Mucosa of descending colon (tissue), 3 donors: ENCODE measurements at regions not wholly inside any gene's neighbourhood (a gene's known extent, or its start where the extent isn't known, plus 50 kb on each side); places are given as distances from the start of the nearest gene placed in this dataset.

Experiments
- ATAC-seq: fragments of 200-7000 bp; cut with Tn5 transposase; one replicate; pipeline ENCODE4 v1.9.1; 2020; ENCODE audit warnings: mild to moderate bottlenecking, moderate library complexity
- DNase-seq, 3 donors: peaks; one replicate each; pipeline ENCODE4 v3.0.0-alpha.2; 2020
- H3K36me3 ChIP-seq: fragments of 200-600 bp; one replicate; pipeline ENCODE4 v1.8.0; 2021; ENCODE audit warnings: low read depth, mild to moderate bottlenecking
- H3K4me1 ChIP-seq: fragments of 200-600 bp; one replicate; pipeline ENCODE4 v1.8.0; 2021; ENCODE audit warnings: low read depth, mild to moderate bottlenecking
- H3K4me3 ChIP-seq: fragments of 200-600 bp; one replicate; pipeline ENCODE4 v1.8.0; 2021; ENCODE audit warnings: mild to moderate bottlenecking
- H3K9me3 ChIP-seq: fragments of 200-600 bp; one replicate; pipeline ENCODE4 v1.8.0; 2021; ENCODE audit warnings: mild to moderate bottlenecking
- intact Hi-C, 2 donors: fragments of 100-400 bp; cut with DNase I in 1 of 2; cut with micrococcal nuclease in 1 of 2; formaldehyde crosslinking; loops; one replicate each; pipeline versions ENCODE4 v1.11.0 to v1.11.1; 2022; cut with DNase I, micrococcal nuclease
- TF ChIP-seq, protein P1 (sequence below): fragments of 200-600 bp; IDR thresholded peaks from one replicate; pipeline ENCODE4 v1.8.0; 2022; ENCODE audit warnings: antibody characterized with exemption, mild to moderate bottlenecking
- donor health status: DM: no; HTN: no; CAD: no; lungs with moderate emphysema.
- donor health status: DM: no; HTN: no; CAD: no.
- donor health status: DM: no; HTN: yes; CAD: no.

GRCh38 chr5:68460147-68460798, 244.7 kb downstream of the PIK3R1 start:
- H3K36me3 ChIP-seq, result no peaks in the 10 kb centered on the region
- peaks cover 9% of the 10 kb centered on the region for H3K4me1 ChIP-seq
- TF ChIP-seq, protein P1, sequence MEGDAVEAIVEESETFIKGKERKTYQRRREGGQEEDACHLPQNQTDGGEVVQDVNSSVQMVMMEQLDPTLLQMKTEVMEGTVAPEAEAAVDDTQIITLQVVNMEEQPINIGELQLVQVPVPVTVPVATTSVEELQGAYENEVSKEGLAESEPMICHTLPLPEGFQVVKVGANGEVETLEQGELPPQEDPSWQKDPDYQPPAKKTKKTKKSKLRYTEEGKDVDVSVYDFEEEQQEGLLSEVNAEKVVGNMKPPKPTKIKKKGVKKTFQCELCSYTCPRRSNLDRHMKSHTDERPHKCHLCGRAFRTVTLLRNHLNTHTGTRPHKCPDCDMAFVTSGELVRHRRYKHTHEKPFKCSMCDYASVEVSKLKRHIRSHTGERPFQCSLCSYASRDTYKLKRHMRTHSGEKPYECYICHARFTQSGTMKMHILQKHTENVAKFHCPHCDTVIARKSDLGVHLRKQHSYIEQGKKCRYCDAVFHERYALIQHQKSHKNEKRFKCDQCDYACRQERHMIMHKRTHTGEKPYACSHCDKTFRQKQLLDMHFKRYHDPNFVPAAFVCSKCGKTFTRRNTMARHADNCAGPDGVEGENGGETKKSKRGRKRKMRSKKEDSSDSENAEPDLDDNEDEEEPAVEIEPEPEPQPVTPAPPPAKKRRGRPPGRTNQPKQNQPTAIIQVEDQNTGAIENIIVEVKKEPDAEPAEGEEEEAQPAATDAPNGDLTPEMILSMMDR, result peak; percentile 40
- intact Hi-C loops, result loop anchor here (2.0 to 10.0 kb wide), 2 partner anchors 173 to 175 kb away; no protein-coding TSS in a partner anchor
- H3K4me3 ChIP-seq, result no peak overlapping the region
- H3K9me3 ChIP-seq, result no peaks in the 10 kb centered on the region
- DNase-seq (peak in 1 of 3 donors; percentile 87), ATAC-seq (peak; percentile 58)

DNA sequence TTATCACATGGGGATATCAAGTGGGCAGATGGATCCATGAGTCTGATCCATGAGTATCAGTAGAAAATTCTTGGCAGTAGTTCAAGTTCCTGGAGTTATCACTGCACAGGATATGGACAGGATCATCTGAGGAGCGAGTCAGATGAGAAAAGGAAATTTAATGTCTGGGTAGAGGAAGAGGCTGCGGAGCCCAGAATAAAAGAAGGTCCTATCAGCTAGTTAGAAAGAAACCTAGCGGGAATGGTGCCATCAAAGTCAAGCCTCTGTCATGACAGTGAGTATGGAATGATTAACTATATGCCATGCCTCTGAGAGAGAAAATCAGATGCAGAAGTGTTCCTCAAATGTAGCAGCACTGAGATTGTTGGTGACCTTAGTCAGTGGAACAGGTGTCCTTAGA, 248.1 kb downstream of the PIK3R1 start:
- no peak for DNase-seq
- no peaks in the 10 kb centered on the region for H3K4me1 ChIP-seq
- intact Hi-C loops, result loop anchor here in 1 of 2 donors (10.0 kb wide), 1 partner anchor 179 kb away; no protein-coding TSS in a partner anchor
- no peaks in the 10 kb centered on the region for H3K9me3 ChIP-seq
- H3K36me3 ChIP-seq, result no peaks in the 10 kb centered on the region
- H3K4me3 ChIP-seq, result no peak overlapping the region
- no peak for ATAC-seq
- TF ChIP-seq, protein P1, result no peak

DNA sequence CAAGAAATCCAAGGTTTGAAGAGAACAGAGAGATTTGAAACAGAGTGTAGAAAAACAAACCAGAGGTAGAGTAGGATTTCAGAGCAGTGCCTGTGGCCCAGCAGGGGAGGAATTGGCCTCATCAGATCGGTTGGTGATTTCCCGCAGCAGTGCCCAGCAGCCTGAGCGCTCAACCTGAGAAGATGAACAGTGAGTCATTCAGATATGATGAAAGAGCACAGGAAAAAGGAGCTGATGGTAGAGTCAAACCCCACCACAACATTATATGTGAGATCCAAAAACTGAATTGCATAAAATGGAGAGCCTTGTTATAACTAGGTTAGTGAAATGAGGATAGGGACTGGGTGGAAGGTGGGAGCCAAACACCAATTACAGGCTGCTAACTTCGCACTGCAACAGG, 248.9 kb downstream of the PIK3R1 start:
- Histone ChIP-seq H3K4me3 (no peak overlapping the region), H3K36me3 (no peaks in the 10 kb centered on the region), H3K9me3 (no peaks in the 10 kb centered on the region), H3K4me1 (no peaks in the 10 kb centered on the region)
- TF ChIP-seq, protein P1, result no peak
- peak in 1 of 3 donors; percentile 47 for DNase-seq
- no peak for ATAC-seq
- intact Hi-C loops, result loop anchor here in 1 of 2 donors (10.0 kb wide), 1 partner anchor 180 kb away; no protein-coding TSS in a partner anchor

- Histone ChIP-seq H3K4me3 (no peak overlapping the region), H3K9me3 (no peaks in the 10 kb centered on the region), H3K4me1 (no peaks in the 10 kb centered on the region), H3K36me3 (no peaks in the 10 kb centered on the region)
- intact Hi-C loops, result loop anchor here in 1 of 2 donors (10.0 kb wide), 1 partner anchor 180 kb away; no protein-coding TSS in a partner anchor
- DNase-seq, result no peak
- TF ChIP-seq, protein P1, result no peak
- no peak for ATAC-seq
These were observed 249.6 kb downstream of the PIK3R1 start for GRCh38 chr5:68465133-68465532.

DNA sequence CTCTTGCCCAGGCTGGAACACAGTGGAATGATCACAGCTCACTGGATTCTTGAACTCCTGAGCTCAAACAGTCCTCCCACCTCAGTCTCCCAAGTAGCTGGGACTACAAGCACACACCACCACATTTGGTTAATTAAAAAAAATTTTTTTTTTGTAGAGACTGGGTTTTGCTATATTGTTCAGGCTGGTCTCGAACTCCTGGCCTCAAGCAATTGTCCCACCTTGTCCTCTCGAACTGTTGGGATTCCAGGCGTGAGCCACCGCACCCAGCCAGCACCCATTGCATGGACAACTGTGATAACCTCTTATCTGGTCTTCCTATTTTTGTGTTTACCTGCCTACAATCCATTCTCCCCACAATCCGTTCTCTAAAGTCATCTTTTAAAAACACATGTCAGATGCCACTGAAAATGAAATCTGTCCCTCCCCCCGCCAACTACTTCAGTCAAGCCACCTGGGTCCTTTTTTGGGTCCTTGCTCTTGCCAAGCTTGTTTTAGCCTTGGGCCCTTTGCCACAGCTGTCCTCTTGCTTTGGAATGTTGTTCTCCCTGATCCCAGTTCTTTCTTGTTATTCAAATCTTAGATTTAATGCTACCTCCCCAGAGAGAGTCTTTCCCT, 250.5 kb downstream of the PIK3R1 start:
- H3K9me3 ChIP-seq, result no peaks in the 10 kb centered on the region
- no peak for DNase-seq
- intact Hi-C loops, result loop anchor here in 1 of 2 donors (10.0 kb wide), 1 partner anchor 181 kb away; no protein-coding TSS in a partner anchor
- no peaks in the 10 kb centered on the region for H3K36me3 ChIP-seq
- H3K4me1 ChIP-seq, result no peaks in the 10 kb centered on the region
- TF ChIP-seq, protein P1, result no peak
- ATAC-seq, result no peak
- no peak overlapping the region for H3K4me3 ChIP-seq
